OCI-LY1 (cell line): ENCODE measurements at regions not wholly inside any gene's neighbourhood (a gene's known extent, or its start where the extent isn't known, plus 50 kb on each side); places are given as distances from the start of the nearest gene placed in this dataset.

Source experiments
- H2AFZ ChIP-seq: fragments of 200-600 bp; sonication (generic), shearing (Covaris generic); 2 replicates; pipeline ENCODE4 v1.6.0; 2014; ENCODE audit warnings: antibody characterized with exemption, mild to moderate bottlenecking, low read length
- H3F3A ChIP-seq: fragments of 200-600 bp; sonication (generic), shearing (Covaris generic); 2 replicates; pipeline ENCODE4 v1.6.0; 2014; ENCODE audit warnings: mild to moderate bottlenecking, antibody characterized with exemption, low read length, moderate library complexity; ENCODE audit not compliant: insufficient read depth
- H3K27ac ChIP-seq: fragments of 200-600 bp; sonication (generic); 2 replicates; pipeline ENCODE4 v1.5.1; 2014; ENCODE audit warnings: low read length, mixed run types, mild to moderate bottlenecking, low read depth; ENCODE audit not compliant: poor library complexity, severe bottlenecking
- H3K27me3 ChIP-seq: fragments of 200-600 bp; sonication (generic); 2 replicates; pipeline ENCODE4 v1.6.0; 2014; ENCODE audit warnings: antibody characterized with exemption, mild to moderate bottlenecking, low read length, moderate library complexity; ENCODE audit not compliant: insufficient read depth
- H3K36me3 ChIP-seq: fragments of 200-600 bp; sonication (generic); 2 replicates; pipeline ENCODE4 v1.6.1; 2014; ENCODE audit warnings: mild to moderate bottlenecking, antibody characterized with exemption, low read length, moderate library complexity, mixed read lengths; ENCODE audit not compliant: insufficient read depth
- H3K4me1 ChIP-seq: fragments of 200-600 bp; sonication (generic); 2 replicates; pipeline ENCODE4 v1.5.1; 2014; ENCODE audit warnings: mild to moderate bottlenecking, low read length, moderate library complexity; ENCODE audit not compliant: insufficient read depth, severe bottlenecking
- H3K4me2 ChIP-seq: fragments of 200-600 bp; sonication (generic), shearing (Covaris generic); 2 replicates; pipeline ENCODE4 v1.6.1; 2014; ENCODE audit warnings: low read length
- H3K4me3 ChIP-seq: fragments of 200-600 bp; sonication (generic); 2 replicates; pipeline ENCODE4 v1.5.1; 2014; ENCODE audit warnings: low read length, low read depth, mild to moderate bottlenecking, mixed read lengths; ENCODE audit not compliant: poor library complexity, severe bottlenecking
- H3K79me2 ChIP-seq: fragments of 200-600 bp; shearing (Covaris generic); 2 replicates; pipeline ENCODE4 v1.6.1; 2016; ENCODE audit warnings: mixed run types, low read length, mixed read lengths; ENCODE audit not compliant: insufficient read depth
- H3K9ac ChIP-seq: fragments of 200-600 bp; sonication (generic), shearing (Covaris generic); 2 replicates; pipeline ENCODE4 v1.6.1; 2014; ENCODE audit warnings: mild to moderate bottlenecking, low read length, mixed read lengths
- H3K9me2 ChIP-seq: fragments of 200-600 bp; sonication (generic), shearing (Covaris generic); 2 replicates; pipeline ENCODE4 v1.6.1; 2014; ENCODE audit warnings: low read depth, mild to moderate bottlenecking, low read length, mixed read lengths
- H3K9me3 ChIP-seq: fragments of 200-600 bp; shearing (Covaris generic); 2 replicates; pipeline ENCODE4 v1.6.1; 2014; ENCODE audit warnings: low read length, mixed read lengths
- H4K20me1 ChIP-seq: fragments of 200-600 bp; sonication (generic), shearing (Covaris generic); 2 replicates; pipeline ENCODE4 v1.6.0; 2016; ENCODE audit warnings: mild to moderate bottlenecking, low read length; ENCODE audit not compliant: insufficient read depth
- EZH2 ChIP-seq: fragments of 200-600 bp; sonication (generic), shearing (Covaris generic); IDR thresholded peaks from 2 replicates; pipeline ENCODE4 v1.8.0; 2017; ENCODE audit warnings: borderline replicate concordance, mixed run types, mild to moderate bottlenecking, antibody characterized with exemption, low read length, moderate library complexity, mixed read lengths
- TF ChIP-seq, protein P1 (sequence below): fragments of 200-600 bp; sonication (generic), shearing (Covaris generic); IDR thresholded peaks from 2 replicates; pipeline ENCODE4 v1.5.1; 2017; ENCODE audit warnings: mild to moderate bottlenecking, antibody characterized with exemption, low read length, moderate library complexity, mixed read lengths

DNA sequence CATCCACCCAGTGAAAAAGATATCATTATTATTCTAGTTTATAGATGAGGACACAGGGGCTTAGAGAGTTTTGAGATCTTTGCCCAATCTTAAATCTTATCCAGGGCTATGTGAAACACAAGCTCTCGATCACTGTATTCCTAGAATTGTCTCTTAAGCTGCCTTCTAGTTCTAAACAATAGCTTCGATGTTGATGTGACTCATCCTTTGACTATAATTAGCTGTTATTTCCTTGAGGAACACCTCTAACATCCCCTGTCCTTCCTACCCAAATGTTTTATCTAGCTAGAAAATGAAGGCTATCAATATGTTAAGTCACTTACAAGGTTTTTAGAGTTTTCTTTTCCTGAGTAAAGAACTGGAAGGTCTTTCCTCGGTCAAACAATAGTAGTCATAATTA lies 83.1 kb upstream of the STAC start:
- H3K4me2 ChIP-seq, result no peak overlapping the region
- H3K9me3 ChIP-seq, result no peaks in the 10 kb centered on the region
- H3K4me1 ChIP-seq, result no peaks in the 10 kb centered on the region
- no peaks in the 10 kb centered on the region for H3K79me2 ChIP-seq
- H4K20me1 ChIP-seq, result no peaks in the 10 kb centered on the region
- TF ChIP-seq, protein P1, sequence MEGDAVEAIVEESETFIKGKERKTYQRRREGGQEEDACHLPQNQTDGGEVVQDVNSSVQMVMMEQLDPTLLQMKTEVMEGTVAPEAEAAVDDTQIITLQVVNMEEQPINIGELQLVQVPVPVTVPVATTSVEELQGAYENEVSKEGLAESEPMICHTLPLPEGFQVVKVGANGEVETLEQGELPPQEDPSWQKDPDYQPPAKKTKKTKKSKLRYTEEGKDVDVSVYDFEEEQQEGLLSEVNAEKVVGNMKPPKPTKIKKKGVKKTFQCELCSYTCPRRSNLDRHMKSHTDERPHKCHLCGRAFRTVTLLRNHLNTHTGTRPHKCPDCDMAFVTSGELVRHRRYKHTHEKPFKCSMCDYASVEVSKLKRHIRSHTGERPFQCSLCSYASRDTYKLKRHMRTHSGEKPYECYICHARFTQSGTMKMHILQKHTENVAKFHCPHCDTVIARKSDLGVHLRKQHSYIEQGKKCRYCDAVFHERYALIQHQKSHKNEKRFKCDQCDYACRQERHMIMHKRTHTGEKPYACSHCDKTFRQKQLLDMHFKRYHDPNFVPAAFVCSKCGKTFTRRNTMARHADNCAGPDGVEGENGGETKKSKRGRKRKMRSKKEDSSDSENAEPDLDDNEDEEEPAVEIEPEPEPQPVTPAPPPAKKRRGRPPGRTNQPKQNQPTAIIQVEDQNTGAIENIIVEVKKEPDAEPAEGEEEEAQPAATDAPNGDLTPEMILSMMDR, result no peak
- TF ChIP-seq EZH2, result no peak
- H3K9ac ChIP-seq, result no peak overlapping the region
- no peaks in the 10 kb centered on the region for H3K36me3 ChIP-seq
- no peak overlapping the region for H2AFZ ChIP-seq
- H3K9me2 ChIP-seq, result no peaks in the 10 kb centered on the region
- H3K4me3 ChIP-seq, result no peak overlapping the region
- H3F3A ChIP-seq, result no peaks in the 10 kb centered on the region
- no peak overlapping the region for H3K27ac ChIP-seq
- no peaks in the 10 kb centered on the region for H3K27me3 ChIP-seq

DNA sequence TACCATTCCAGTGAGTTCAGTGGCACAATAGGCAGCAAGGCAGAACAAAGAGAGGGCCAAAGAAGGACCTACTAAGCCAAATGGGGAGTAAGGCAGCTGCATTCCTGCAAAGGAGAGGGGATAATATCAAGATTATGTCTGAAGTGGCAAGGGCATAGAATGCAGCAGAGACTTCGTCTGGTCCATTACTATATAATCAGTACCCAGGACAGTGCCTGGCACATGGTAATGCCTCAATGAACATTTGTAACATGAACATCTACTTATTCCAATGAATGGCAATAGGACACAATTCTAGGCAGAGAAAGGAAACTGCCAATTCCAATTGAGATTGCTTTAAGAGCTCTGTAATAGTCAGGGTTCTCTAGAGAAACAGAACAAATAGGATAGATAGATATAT lies 82.1 kb upstream of the STAC start:
- TF ChIP-seq, protein P1, result no peak
- no peaks in the 10 kb centered on the region for H3K79me2 ChIP-seq
- no peaks in the 10 kb centered on the region for H3K9me2 ChIP-seq
- no peak overlapping the region for H3K9ac ChIP-seq
- H3F3A ChIP-seq, result no peaks in the 10 kb centered on the region
- no peak overlapping the region for H2AFZ ChIP-seq
- no peak overlapping the region for H3K4me3 ChIP-seq
- no peaks in the 10 kb centered on the region for H3K9me3 ChIP-seq
- no peaks in the 10 kb centered on the region for H3K27me3 ChIP-seq
- no peak overlapping the region for H3K27ac ChIP-seq
- no peaks in the 10 kb centered on the region for H3K36me3 ChIP-seq
- no peaks in the 10 kb centered on the region for H4K20me1 ChIP-seq
- H3K4me1 ChIP-seq, result no peaks in the 10 kb centered on the region
- H3K4me2 ChIP-seq, result no peak overlapping the region

DNA sequence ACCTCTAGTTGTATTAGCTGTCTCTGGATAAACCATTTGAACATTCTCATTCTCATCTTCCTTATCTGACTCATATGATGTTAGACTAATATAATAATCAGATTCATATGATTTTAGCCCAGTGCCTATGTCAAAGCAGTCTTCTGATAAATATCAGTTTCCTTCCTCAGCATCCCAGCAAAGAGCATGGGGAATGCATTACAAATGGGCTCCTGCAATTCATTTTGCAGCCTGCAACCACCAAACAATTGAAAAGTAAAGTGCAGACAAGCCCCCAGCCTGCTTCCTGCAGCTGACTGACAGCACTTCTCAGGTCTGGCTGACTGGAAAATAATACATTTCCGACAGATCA lies 78.2 kb upstream of the STAC start:
- Histone ChIP-seq H2AFZ (no peak overlapping the region), H3K9me3 (no peaks in the 10 kb centered on the region), H3K79me2 (no peaks in the 10 kb centered on the region), H3K27me3 (no peaks in the 10 kb centered on the region), H3K27ac (no peak overlapping the region), H3K4me2 (no peak overlapping the region), H4K20me1 (no peaks in the 10 kb centered on the region), H3K36me3 (no peaks in the 10 kb centered on the region), H3K9ac (no peak overlapping the region), H3K4me1 (no peaks in the 10 kb centered on the region), H3K9me2 (no peaks in the 10 kb centered on the region), H3F3A (no peaks in the 10 kb centered on the region), H3K4me3 (no peak overlapping the region)
- TF ChIP-seq, protein P1, result no peak
- no peak for TF ChIP-seq EZH2
